Fibroblast of pulmonary artery (primary cell): ENCODE measurements at regions not wholly inside any gene's neighbourhood (a gene's known extent, or its start where the extent isn't known, plus 50 kb on each side); places are given as distances from the start of the nearest gene placed in this dataset.

ENCODE experiments used
- DNase-seq: peaks from one replicate; pipeline ENCODE4 v3.0.0-alpha.2; 2010; ENCODE audit warnings: low read depth
- H3K4me3 ChIP-seq: replicated peaks from 2 replicates; pipeline ENCODE4 v1.5.1; 2011; ENCODE audit warnings: low read depth, mild to moderate bottlenecking, control low read depth, low read length, moderate library complexity
- TF ChIP-seq, protein P1 (sequence below): IDR thresholded peaks from 2 replicates; pipeline ENCODE4 v1.5.1; 2011; ENCODE audit warnings: mild to moderate bottlenecking, control low read depth, low read length, inconsistent platforms; ENCODE audit errors: missing control alignments

- TF ChIP-seq, protein P1, sequence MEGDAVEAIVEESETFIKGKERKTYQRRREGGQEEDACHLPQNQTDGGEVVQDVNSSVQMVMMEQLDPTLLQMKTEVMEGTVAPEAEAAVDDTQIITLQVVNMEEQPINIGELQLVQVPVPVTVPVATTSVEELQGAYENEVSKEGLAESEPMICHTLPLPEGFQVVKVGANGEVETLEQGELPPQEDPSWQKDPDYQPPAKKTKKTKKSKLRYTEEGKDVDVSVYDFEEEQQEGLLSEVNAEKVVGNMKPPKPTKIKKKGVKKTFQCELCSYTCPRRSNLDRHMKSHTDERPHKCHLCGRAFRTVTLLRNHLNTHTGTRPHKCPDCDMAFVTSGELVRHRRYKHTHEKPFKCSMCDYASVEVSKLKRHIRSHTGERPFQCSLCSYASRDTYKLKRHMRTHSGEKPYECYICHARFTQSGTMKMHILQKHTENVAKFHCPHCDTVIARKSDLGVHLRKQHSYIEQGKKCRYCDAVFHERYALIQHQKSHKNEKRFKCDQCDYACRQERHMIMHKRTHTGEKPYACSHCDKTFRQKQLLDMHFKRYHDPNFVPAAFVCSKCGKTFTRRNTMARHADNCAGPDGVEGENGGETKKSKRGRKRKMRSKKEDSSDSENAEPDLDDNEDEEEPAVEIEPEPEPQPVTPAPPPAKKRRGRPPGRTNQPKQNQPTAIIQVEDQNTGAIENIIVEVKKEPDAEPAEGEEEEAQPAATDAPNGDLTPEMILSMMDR = no peak
- H3K4me3 ChIP-seq = no peak overlapping the region
- peak; percentile 23 for DNase-seq
These were observed 62.2 kb upstream of the SLC22A16 start for GRCh38 chr6:110538416-110539160.

GRCh38 chr6:110537208-110538123, 61.1 kb upstream of the SLC22A16 start:
- TF ChIP-seq, protein P1 = no peak
- DNase-seq = peak; percentile 98
- H3K4me3 ChIP-seq = no peak overlapping the region

DNA sequence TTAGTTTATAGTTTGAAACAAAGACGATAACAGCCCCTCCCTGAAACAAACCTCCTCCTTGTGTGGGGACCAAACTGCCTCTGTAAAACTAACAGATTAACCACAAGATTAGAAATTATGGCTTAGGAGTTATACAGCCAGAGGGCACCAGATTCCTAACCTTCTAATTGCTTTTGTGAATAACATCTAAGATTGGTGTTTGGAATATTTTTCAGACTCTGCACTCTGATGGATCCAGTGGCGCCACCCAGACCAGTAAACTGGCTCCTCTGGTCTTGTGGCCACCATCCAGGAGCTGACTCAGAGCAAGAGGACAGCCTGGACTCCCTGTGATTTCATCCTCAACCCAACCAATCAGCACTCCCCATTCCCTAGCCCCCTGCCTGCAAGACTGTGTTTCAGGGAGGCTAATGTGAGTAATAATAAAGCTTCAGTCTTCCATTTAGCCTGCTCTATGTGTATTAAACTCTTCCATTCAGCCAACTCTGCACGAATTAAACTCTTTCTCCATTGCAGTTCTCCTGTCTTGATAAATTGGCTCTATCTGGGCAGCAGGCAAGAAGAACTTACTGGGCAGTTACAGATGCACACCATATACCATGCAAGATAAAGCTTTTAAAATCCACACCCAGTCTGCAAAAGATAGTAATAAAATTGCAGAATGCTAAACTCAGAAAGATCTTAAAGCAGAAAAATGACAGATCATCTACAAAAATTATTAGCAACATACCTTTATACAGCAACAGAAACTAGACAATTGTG, 58.5 kb upstream of the SLC22A16 start:
- peak; percentile 75 for DNase-seq
- TF ChIP-seq, protein P1 = no peak
- no peak overlapping the region for H3K4me3 ChIP-seq

- H3K4me3 ChIP-seq = no peak overlapping the region
- TF ChIP-seq, protein P1 = no peak
- no peak for DNase-seq
These were observed 56.0 kb upstream of the SLC22A16 start for GRCh38 chr6:110532431-110532830.

GRCh38 chr6:110530671-110531070, 54.3 kb upstream of the SLC22A16 start:
- no peak overlapping the region for H3K4me3 ChIP-seq
- TF ChIP-seq, protein P1 = no peak
- no peak for DNase-seq

GRCh38 chr6:110529907-110530306, 53.5 kb upstream of the SLC22A16 start:
- TF ChIP-seq, protein P1 = no peak
- peak; percentile 37 for DNase-seq
- no peak overlapping the region for H3K4me3 ChIP-seq
